Fibroblast of skin of right biceps (primary cell): ENCODE measurements at regions not wholly inside any gene's neighbourhood (a gene's known extent, or its start where the extent isn't known, plus 50 kb on each side); places are given as distances from the start of the nearest gene placed in this dataset.
"Not testable (repeated sequence)": the region's sequence is repeated elsewhere in the genome, so short reads cannot be mapped to it uniquely, and the experiment has no call there.

Experiments
- DNase-seq: peaks from one replicate; pipeline ENCODE4 v3.0.0-alpha.2; 2013

GRCh38 chr3:106827515-106828213, 549.6 kb upstream of the CCDC54 start:
- DNase-seq: peak; percentile 64

- DNase-seq: peak; percentile 57
These were observed 548.0 kb upstream of the CCDC54 start for GRCh38 chr3:106829206-106829605.

- no peak for DNase-seq
These were observed 546.9 kb upstream of the CCDC54 start for GRCh38 chr3:106830334-106830733.

- no peak for DNase-seq
These were observed 540.3 kb upstream of the CCDC54 start for GRCh38 chr3:106836906-106837305.

GRCh38 chr3:106837616-106838015, 539.6 kb upstream of the CCDC54 start:
- no peak for DNase-seq

DNA sequence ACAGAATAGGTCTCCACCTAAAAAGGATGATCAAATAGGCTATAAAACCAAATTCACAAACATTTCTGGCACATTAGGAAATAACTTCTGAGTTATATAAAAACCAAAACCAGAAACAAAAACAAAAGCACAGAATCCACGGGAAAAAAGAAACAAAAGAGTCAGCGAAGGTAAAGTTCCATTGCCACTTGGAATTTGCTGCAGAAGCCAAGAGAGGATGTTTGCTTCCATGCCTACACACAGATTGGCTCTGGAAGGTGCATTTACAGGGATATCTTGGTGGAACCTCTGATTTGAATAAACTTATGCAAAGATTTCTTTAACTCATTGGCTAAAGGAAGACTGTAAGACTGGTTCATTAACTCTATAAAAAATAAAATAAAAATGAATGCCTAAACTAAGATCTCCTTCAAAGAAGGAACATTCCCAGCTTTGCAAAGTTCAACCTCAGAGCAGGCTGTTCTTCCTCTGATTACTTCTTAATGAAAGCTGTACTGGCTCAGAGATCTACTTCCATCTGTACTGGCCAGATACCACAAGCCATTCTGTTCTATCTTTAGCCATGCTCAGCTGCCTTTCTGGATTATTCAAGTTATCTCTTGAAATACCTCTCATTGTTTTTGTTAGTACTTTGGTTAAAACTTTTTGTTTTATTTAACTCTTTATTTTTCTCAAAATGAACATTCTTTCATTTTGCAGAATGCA, 537.5 kb upstream of the CCDC54 start:
- DNase-seq: no peak

DNA sequence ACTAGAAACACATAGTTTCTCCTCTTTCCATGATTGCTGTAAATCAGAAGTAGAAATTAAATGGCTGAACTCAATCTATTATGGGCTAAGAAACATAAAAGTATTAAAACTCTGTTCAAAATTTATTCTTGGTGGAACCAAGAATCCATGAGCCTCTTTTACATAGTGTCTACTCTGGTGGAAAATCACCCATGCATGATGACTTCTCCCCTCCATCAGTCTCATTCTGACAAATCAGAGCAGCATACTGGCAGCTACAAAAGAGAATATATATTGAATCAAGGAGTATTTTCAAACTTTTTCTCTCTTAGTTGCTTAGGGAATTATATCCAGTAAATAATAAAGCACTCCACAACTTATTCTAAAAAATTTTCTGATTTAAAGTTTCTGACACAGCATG, 536.9 kb upstream of the CCDC54 start:
- no peak for DNase-seq

- DNase-seq: no peak
These were observed 535.1 kb upstream of the CCDC54 start for GRCh38 chr3:106842151-106842550.

DNA sequence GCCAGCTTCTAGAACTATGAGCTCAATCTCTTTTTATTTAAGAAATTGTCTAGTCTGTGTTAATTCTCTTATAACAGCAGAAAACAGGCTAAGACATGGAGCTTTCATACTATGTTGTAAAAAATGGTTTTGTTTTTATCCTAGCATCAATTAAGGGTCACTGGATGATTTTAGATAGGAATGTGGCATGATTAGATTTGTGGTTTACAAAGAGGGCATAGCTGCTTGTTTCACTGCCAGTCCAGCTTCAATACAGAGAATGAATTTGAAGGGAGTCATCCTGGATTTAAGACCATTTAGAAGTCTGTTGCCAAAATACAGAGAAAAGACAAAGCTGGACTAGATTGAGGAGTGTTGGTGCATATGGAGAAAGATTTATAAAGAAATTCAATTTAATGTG, 532.6 kb upstream of the CCDC54 start:
- DNase-seq: no peak

DNA sequence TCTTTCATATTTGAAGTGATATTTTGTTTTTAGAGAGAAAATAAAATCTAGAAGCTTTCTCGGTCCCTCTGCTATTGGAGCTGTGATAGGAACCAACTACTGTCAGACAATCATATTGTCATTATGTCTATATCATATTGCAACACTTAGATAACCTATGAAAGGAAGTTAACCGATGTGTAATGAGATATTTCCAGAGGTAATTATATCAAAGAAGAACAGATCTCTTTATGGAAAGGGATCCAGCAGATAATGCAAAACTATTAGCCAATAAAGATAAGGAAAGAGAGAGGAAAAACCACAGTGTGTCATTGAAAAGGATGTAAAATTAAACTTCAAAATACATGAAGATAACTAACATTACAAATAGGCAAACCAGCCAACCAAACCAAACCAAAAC, 529.1 kb upstream of the CCDC54 start:
- DNase-seq: no peak

DNA sequence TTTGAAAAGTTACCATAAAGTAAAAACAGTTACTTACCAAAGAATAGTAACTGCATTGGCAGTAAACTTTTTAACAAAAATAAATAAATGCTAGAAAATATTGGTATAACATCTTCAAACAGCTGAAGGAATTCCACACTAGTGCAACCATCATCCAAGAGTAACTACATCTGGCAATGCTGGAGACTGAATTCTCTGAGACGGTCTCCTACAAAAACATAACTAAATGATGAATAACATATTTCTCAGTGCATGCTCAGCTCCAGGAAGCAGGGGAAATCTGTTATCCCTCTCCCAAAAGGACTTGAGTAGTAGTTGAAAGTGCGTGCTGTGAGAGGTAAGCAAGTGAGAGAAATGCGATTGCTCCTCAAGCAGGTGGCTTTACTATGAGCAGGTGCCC, 526.8 kb upstream of the CCDC54 start:
- DNase-seq: peak; percentile 79

- DNase-seq: not testable (repeated sequence)
These were observed 518.9 kb upstream of the CCDC54 start for GRCh38 chr3:106858321-106858720.

GRCh38 chr3:106860182-106860581, 517.1 kb upstream of the CCDC54 start:
- DNase-seq: peak; percentile 74

DNA sequence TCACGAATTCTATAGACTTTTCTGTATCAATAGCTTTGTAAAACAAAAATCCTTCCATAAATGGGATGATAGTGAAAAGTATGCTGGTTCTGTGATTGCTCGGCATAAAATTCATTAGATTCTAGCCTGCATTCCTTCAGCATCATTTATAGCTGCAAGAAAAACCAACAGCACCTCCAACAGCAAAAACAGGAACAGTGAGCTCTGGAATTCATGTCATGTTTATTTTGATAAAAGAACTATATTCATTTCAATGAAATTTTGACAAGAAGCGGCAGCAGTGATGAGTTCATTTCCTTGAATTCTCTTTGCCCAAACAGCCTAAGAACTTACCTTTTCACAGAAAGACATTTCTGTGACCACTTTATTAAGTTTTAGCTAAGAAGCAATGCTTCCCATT, 515.2 kb upstream of the CCDC54 start:
- peak; percentile 79 for DNase-seq

GRCh38 chr3:106877627-106878026, 499.6 kb upstream of the CCDC54 start:
- DNase-seq: peak; percentile 58

- no peak for DNase-seq
These were observed 497.0 kb upstream of the CCDC54 start for GRCh38 chr3:106880206-106880605.

- no peak for DNase-seq
These were observed 496.1 kb upstream of the CCDC54 start for GRCh38 chr3:106881186-106881585.

DNA sequence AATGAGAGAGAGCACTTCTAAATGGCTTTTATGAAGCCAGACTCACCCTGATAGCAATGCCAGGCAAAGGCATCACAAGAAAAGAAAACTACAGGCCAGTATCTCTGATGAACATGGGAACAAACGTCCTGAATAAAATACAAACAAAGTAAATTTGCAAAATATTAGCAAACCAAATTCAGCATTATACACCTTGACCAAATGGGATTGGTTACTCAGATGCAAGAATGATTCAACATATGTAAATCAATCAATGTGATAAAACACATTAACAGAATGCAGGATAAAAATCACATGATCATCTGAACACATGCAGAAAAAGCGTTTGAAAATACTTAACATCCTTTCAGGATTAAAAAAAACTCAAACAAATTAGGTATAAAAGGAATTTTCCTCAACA, 494.9 kb upstream of the CCDC54 start:
- no peak for DNase-seq

- DNase-seq: no peak
These were observed 471.2 kb upstream of the CCDC54 start for GRCh38 chr3:106906074-106906473.

GRCh38 chr3:106908181-106908938, 468.9 kb upstream of the CCDC54 start:
- DNase-seq: no peak

GRCh38 chr3:106913111-106913698, 464.0 kb upstream of the CCDC54 start:
- peak; percentile 10 for DNase-seq

- no peak for DNase-seq
These were observed 463.3 kb upstream of the CCDC54 start for GRCh38 chr3:106913966-106914365.

DNA sequence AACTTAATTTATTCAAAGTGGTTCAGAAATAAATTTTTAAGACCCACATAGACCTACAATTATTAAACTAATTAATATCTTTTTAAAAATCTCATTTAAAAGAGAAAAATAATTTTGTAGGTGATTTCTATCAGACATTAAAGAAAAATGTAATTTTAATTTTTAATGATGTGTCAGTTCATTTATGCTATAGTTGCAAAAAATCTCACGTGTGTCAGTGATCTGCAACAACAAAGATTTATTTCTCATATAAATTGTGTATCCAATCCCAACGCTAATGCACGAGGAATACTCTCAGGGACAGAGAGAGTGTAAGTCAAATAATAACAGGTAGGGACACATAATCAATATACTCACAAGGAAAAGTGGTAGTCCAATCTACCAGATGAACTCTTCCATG, 456.6 kb upstream of the CCDC54 start:
- DNase-seq: no peak

GRCh38 chr3:106929081-106929480, 448.2 kb upstream of the CCDC54 start:
- no peak for DNase-seq
